ENCODE measurements at regions not wholly inside any gene's neighbourhood (a gene's known extent, or its start where the extent isn't known, plus 50 kb on each side); places are given as distances from the start of the nearest gene placed in this dataset. TPM values are rescaled to one million over a fixed set of nuclear protein-coding genes. Genes with fewer than 3 reads are reported as not detected.

GRCh38 chr21:23162198-23162946 is 2164.2 kb downstream of the NCAM2 start:
- no peaks in the 10 kb centered on the region for H3K4me1 Mint-ChIP-seq
- no peak for DNase-seq
- intact Hi-C loops (cut with micrococcal nuclease): no loop called here
- no peak overlapping the region for H3K4me2 ChIP-seq (replicated peaks; ENCODE audit: extremely low read depth, low read length, poor library complexity, severe bottlenecking)
- no peaks in the 10 kb centered on the region for H3K36me3 Mint-ChIP-seq
- no peaks in the 10 kb centered on the region for H4K20me1 ChIP-seq (ENCODE audit: insufficient read depth, low read length)
- no peak overlapping the region for H3K9ac ChIP-seq (ENCODE audit: insufficient read depth, low read length, poor library complexity, severe bottlenecking)
- no peaks in the 10 kb centered on the region for H3K9me3 ChIP-seq (replicated peaks in 1 of 2; ENCODE audit: control insufficient read depth in 1 of 2, insufficient read depth in 1 of 2, low read length in 2 of 2)
- H3K9me3 Mint-ChIP-seq: peaks cover 0 to 3% (median 0%) of the 10 kb centered on the region in 7 donors
- no peak for TF ChIP-seq CTCF (IDR thresholded peaks at IDR 0.05)
- WGBS (ENCODE audit: insufficient coverage): no CpG with 5 or more reads among the region's 4 CpGs
- no peak overlapping the region for H3K4me3 Mint-ChIP-seq
- no peaks in the 10 kb centered on the region for H3K79me2 ChIP-seq (ENCODE audit: insufficient read depth, low read length)
- no peak overlapping the region for H3K4me3 ChIP-seq (replicated peaks in 1 of 3; ENCODE audit: low read depth in 2 of 3, low read length in 3 of 3)
- no peak overlapping the region for H2AFZ ChIP-seq (ENCODE audit: insufficient read depth, low read depth, low read length, poor library complexity, severe bottlenecking)
- no peaks in the 10 kb centered on the region for H3K4me1 ChIP-seq (ENCODE audit: control insufficient read depth in 1 of 2, insufficient read depth in 2 of 2, low read length in 2 of 2)
- no peak overlapping the region for H3K27ac Mint-ChIP-seq
- H3K36me3 ChIP-seq (replicated peaks in 1 of 2; ENCODE audit: control insufficient read depth in 1 of 2, insufficient read depth in 2 of 2, low read length in 2 of 2): no peaks in the 10 kb centered on the region
- no peaks in the 10 kb centered on the region for H3K27me3 Mint-ChIP-seq (ENCODE audit: low read depth in 3 of 3)
- H3K27ac ChIP-seq (ENCODE audit: low read depth in 1 of 2, low read length in 2 of 2): no peak overlapping the region
- no peaks in the 10 kb centered on the region for H3K27me3 ChIP-seq (ENCODE audit: control insufficient read depth in 2 of 2, insufficient read depth in 2 of 2, low read length in 2 of 2)

Small RNA genes in the stretch of these regions (small RNA-seq; reads per million reads assigned to genes)
- gene MIR6130 (ENCODE audit: insufficient read length, low read depth): not detected
- gene RNU4-45P (ENCODE audit: insufficient read length, low read depth): not detected
